ENCODE measurements at regions not wholly inside any gene's neighbourhood (a gene's known extent, or its start where the extent isn't known, plus 50 kb on each side); places are given as distances from the start of the nearest gene placed in this dataset.

- Histone ChIP-seq H2BK120ac (ENCODE audit: low read depth, low read length) (no peak overlapping the region), H3K9me3 (ENCODE audit: control insufficient read depth, insufficient read depth, low read length) (0 out of 2 replicates have a peak, but pooled peaks cover 1% of the 10 kb centered on the region), H2BK15ac (ENCODE audit: low read depth, low read length) (no peak overlapping the region), H3K79me1 (ENCODE audit: low read depth in 1 of 2, low read length in 2 of 2) (no peaks in the 10 kb centered on the region), H3K27ac (ENCODE audit: insufficient read depth, low read length) (no peak overlapping the region), H3K14ac (replicated peaks; ENCODE audit: low read depth, low read length) (no peak overlapping the region), H4K91ac (ENCODE audit: insufficient read depth, low read depth, low read length) (no peak overlapping the region), H3K4me3 (ENCODE audit: insufficient read depth, low read depth, low read length) (no peak overlapping the region), H2BK20ac (ENCODE audit: low read depth, low read length) (no peak overlapping the region), H3K4me2 (ENCODE audit: low read depth, low read length) (no peak overlapping the region), H2AFZ (replicated peaks; ENCODE audit: low read length, poor library complexity) (no peak overlapping the region), H2BK5ac (ENCODE audit: low read depth, low read length, poor library complexity, severe bottlenecking) (no peak overlapping the region), H2AK9ac (replicated peaks; ENCODE audit: low read depth, low read length, poor library complexity) (no peak overlapping the region), H4K5ac (ENCODE audit: low read depth, low read length) (no peak overlapping the region), H3K4me1 (ENCODE audit: control insufficient read depth, insufficient read depth, low read length) (0 out of 2 replicates have a peak, but pooled peaks cover 2% of the 10 kb centered on the region), H3K23ac (ENCODE audit: low read depth, low read length) (no peak overlapping the region), H3K36me3 (ENCODE audit: control insufficient read depth, insufficient read depth, low read length) (no peaks in the 10 kb centered on the region), H3K27me3 (ENCODE audit: control insufficient read depth, insufficient read depth, low read length) (peaks cover 36% of the 10 kb centered on the region), H3K4ac (ENCODE audit: low read depth, low read length) (no peak overlapping the region), H2AK5ac (ENCODE audit: low read depth, low read length) (no peak overlapping the region), H4K8ac (ENCODE audit: low read depth in 2 of 2, low read length in 2 of 2) (no peak overlapping the region), H3K18ac (ENCODE audit: low read depth, low read length) (no peak overlapping the region), H4K20me1 (ENCODE audit: insufficient read depth, low read length) (no peaks in the 10 kb centered on the region), H3K9me1 (ENCODE audit: insufficient read depth, low read length) (no peaks in the 10 kb centered on the region), H3K9ac (ENCODE audit: low read depth, low read length) (no peak overlapping the region), H3K56ac (ENCODE audit: extremely low read depth, insufficient read depth, low read length) (no peak overlapping the region)
- DNase-seq (no peak), ATAC-seq (ENCODE audit: low read depth) (no peak)
- ChIA-PET POLR2A (ENCODE audit: unreplicated experiment) (no interaction called here), CTCF (interaction anchor here (1.1 kb wide), 1 partner anchor 484 kb away, joined by 3 read pairs; no protein-coding TSS in a partner anchor)
- intact Hi-C loops (cut with micrococcal nuclease) (loop anchor here (10.0 kb wide), 1 partner anchor 253 kb away; no protein-coding TSS in a partner anchor), dilution Hi-C loops (cut with HindIII; ENCODE audit: low sequenced_read_pairs, unreplicated experiment) (no loop called here), in situ Hi-C loops (cut with MboI; ENCODE audit: low sequenced_read_pairs) (no loop called here)
- no CpG with 5 or more reads among the region's 5 CpGs for WGBS, 2 experiments (ENCODE audit: extremely low coverage in 2 of 2, insufficient read length in 1 of 2)
- BruUV-seq (replicated peaks), result no TSS peak
- no peak for TF ChIP-seq RFX5 (IDR thresholded peaks at IDR 0.05; ENCODE audit: low read depth, low read length)
- no peak for TF ChIP-seq FOS (IDR thresholded peaks at IDR 0.05; ENCODE audit: low read depth, low read length)
- TF ChIP-seq POLR2A (IDR thresholded peaks at IDR 0.05; ENCODE audit: low read depth, low read length), result no peak
- TF ChIP-seq SMC3 (IDR thresholded peaks at IDR 0.05; ENCODE audit: low read depth, low read length), result no peak
- TF ChIP-seq, protein P1, sequence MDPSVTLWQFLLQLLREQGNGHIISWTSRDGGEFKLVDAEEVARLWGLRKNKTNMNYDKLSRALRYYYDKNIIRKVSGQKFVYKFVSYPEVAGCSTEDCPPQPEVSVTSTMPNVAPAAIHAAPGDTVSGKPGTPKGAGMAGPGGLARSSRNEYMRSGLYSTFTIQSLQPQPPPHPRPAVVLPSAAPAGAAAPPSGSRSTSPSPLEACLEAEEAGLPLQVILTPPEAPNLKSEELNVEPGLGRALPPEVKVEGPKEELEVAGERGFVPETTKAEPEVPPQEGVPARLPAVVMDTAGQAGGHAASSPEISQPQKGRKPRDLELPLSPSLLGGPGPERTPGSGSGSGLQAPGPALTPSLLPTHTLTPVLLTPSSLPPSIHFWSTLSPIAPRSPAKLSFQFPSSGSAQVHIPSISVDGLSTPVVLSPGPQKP (IDR thresholded peaks at IDR 0.05; ENCODE audit: borderline replicate concordance, low read depth, low read length), result no peak
- TF ChIP-seq MXI1 (IDR thresholded peaks at IDR 0.05; ENCODE audit: borderline replicate concordance, low read depth, low read length), result no peak
- TF ChIP-seq CEBPB (IDR thresholded peaks at IDR 0.05; ENCODE audit: low read depth, low read length), result no peak
- TF ChIP-seq MAZ (IDR thresholded peaks at IDR 0.05; ENCODE audit: borderline replicate concordance, low read depth, low read length), result no peak
- TF ChIP-seq MAFK (IDR thresholded peaks at IDR 0.05; ENCODE audit: low read depth, low read length), result no peak
- TF ChIP-seq, protein P2, sequence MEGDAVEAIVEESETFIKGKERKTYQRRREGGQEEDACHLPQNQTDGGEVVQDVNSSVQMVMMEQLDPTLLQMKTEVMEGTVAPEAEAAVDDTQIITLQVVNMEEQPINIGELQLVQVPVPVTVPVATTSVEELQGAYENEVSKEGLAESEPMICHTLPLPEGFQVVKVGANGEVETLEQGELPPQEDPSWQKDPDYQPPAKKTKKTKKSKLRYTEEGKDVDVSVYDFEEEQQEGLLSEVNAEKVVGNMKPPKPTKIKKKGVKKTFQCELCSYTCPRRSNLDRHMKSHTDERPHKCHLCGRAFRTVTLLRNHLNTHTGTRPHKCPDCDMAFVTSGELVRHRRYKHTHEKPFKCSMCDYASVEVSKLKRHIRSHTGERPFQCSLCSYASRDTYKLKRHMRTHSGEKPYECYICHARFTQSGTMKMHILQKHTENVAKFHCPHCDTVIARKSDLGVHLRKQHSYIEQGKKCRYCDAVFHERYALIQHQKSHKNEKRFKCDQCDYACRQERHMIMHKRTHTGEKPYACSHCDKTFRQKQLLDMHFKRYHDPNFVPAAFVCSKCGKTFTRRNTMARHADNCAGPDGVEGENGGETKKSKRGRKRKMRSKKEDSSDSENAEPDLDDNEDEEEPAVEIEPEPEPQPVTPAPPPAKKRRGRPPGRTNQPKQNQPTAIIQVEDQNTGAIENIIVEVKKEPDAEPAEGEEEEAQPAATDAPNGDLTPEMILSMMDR (conservative IDR thresholded peaks at IDR 0.05; ENCODE audit: low read depth, low read length), result no peak
- no peak for TF ChIP-seq RAD21 (IDR thresholded peaks at IDR 0.05; ENCODE audit: low read length)
- no peak for TF ChIP-seq USF2 (IDR thresholded peaks at IDR 0.05; ENCODE audit: low read depth, low read length)
- no peak for TF ChIP-seq RCOR1 (IDR thresholded peaks at IDR 0.05; ENCODE audit: insufficient replicate concordance, low read length)
- no peak for TF ChIP-seq NFE2L2 (IDR thresholded peaks at IDR 0.05; ENCODE audit: low read depth, low read length)
- TF ChIP-seq BHLHE40 (IDR thresholded peaks at IDR 0.05; ENCODE audit: low read depth, low read length), result no peak
- TF ChIP-seq CHD1 (IDR thresholded peaks at IDR 0.05; ENCODE audit: low read depth, low read length), result no peak
Observed at GRCh38 chr20:24777746-24778145, 171.3 kb upstream of the CST7 start.
